ENCODE measurements at regions not wholly inside any gene's neighbourhood (a gene's known extent, or its start where the extent isn't known, plus 50 kb on each side); places are given as distances from the start of the nearest gene placed in this dataset.
A peak's percentile ranks its signal among the peaks of the same experiment; 100 is the strongest.

GRCh38 chr15:95247071-95247984 is 1016.0 kb downstream of the MCTP2 start:
- Mint-ChIP-seq H3K4me3 (no peak overlapping the region), H3K27ac (no peak overlapping the region)

DNA sequence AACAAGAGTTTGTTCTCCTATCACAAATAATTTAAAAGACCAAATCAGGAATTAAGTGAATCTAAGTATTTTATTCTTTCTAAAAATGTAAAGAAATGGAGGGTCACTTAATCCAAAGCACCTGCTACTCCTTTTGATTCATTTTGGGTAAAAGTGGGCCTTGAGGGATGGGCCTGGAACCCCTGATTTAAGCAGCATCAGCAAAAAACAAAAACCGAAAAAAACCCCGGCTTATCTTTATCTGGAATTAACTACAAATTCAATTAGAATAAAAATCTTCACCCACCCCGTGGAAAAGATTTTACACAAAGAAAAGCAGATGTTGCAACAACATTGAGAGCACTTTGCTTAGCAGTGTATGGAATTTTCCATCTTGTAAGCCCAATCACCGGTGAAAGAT is 1018.2 kb downstream of the MCTP2 start:
- Mint-ChIP-seq H3K4me3 (no peak overlapping the region), H3K9me3 (no peaks in the 10 kb centered on the region), H3K4me1 (no peaks in the 10 kb centered on the region), H3K36me3 (no peaks in the 10 kb centered on the region), H3K27ac (no peak overlapping the region), H3K27me3 (ENCODE audit: low read depth in 3 of 3) (peaks cover 6 to 16% (median 8%) of the 10 kb centered on the region in 3 donors)
- DNase-seq, result no peak

More at GRCh38 chr15:95247071-95247984, 1016.0 kb downstream of the MCTP2 start:
- DNase-seq, result no peak
- Mint-ChIP-seq H3K36me3 (no peaks in the 10 kb centered on the region), H3K27me3 (ENCODE audit: low read depth in 3 of 3) (peaks cover 6 to 11% (median 6%) of the 10 kb centered on the region in 3 donors), H3K4me1 (no peaks in the 10 kb centered on the region), H3K9me3 (no peaks in the 10 kb centered on the region)

GRCh38 chr15:95252404-95252803 is 1021.0 kb downstream of the MCTP2 start:
- Mint-ChIP-seq H3K36me3 (no peaks in the 10 kb centered on the region), H3K27me3 (ENCODE audit: low read depth in 3 of 3) (peaks cover 6 to 21% (median 10%) of the 10 kb centered on the region in 3 donors), H3K9me3 (no peaks in the 10 kb centered on the region), H3K4me3 (no peak overlapping the region), H3K27ac (no peak overlapping the region), H3K4me1 (no peaks in the 10 kb centered on the region)
- DNase-seq, result no peak

DNA sequence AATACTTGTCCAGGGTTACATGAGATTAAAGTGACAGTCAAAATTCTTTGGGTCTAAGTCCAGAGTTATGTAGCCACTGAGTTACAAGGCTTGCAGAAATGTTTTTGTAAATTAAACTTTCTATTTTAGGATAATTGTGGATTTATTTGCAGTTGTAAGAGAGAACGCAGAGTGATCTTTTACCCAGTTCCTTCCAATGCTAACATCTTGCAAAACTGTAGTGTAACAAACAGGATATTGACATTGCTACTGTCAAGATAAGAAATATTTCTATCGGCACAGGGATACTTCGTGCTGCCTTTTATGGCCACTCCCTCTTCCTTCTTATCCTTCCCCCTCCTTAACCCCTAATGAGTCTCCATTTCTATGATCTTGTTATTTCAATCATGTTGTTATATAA is 1022.9 kb downstream of the MCTP2 start:
- H3K36me3 Mint-ChIP-seq, result no peaks in the 10 kb centered on the region
- no peaks in the 10 kb centered on the region for H3K4me1 Mint-ChIP-seq
- no peak for DNase-seq
- H3K27me3 Mint-ChIP-seq (ENCODE audit: low read depth in 3 of 3), result peaks cover 8 to 24% (median 8%) of the 10 kb centered on the region in 3 donors
- no peak overlapping the region for H3K4me3 Mint-ChIP-seq
- no peak overlapping the region for H3K27ac Mint-ChIP-seq
- H3K9me3 Mint-ChIP-seq, result no peaks in the 10 kb centered on the region

DNA sequence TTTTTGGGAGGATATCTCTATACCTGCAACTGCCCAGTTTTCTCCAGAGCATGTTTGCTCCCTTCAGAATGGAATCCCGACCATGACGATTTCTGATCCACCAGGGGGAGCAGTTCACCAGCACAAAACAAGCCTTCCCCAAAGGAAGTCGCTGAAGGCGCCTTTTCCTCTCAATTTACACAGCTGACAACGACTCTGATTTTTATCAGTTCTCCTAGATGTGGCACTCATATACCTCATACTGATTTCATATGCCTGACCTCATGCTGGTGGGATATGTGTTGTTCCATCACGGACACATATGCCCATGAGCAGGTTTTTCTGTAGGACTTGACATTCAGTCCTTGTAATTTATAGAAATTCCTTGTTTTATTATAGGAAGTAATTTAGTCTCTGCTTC is 1028.2 kb downstream of the MCTP2 start:
- peaks cover 6 to 14% (median 10%) of the 10 kb centered on the region in 3 donors for H3K27me3 Mint-ChIP-seq (ENCODE audit: low read depth in 3 of 3)
- H3K4me3 Mint-ChIP-seq, result no peak overlapping the region
- H3K4me1 Mint-ChIP-seq, result peaks cover 5 to 7% of the 10 kb centered on the region in 2 donors
- no peaks in the 10 kb centered on the region for H3K36me3 Mint-ChIP-seq
- no peaks in the 10 kb centered on the region for H3K9me3 Mint-ChIP-seq
- H3K27ac Mint-ChIP-seq, result no peak overlapping the region
- peak; percentile 43 to 55 (median 53) for DNase-seq

GRCh38 chr15:95259965-95260364 is 1028.6 kb downstream of the MCTP2 start:
- H3K27ac Mint-ChIP-seq, result no peak overlapping the region
- H3K4me3 Mint-ChIP-seq, result no peak overlapping the region
- H3K4me1 Mint-ChIP-seq, result peaks cover 5 to 7% of the 10 kb centered on the region in 2 donors
- peaks cover 5 to 14% (median 7%) of the 10 kb centered on the region in 3 donors for H3K27me3 Mint-ChIP-seq (ENCODE audit: low read depth in 3 of 3)
- DNase-seq, result no peak
- no peaks in the 10 kb centered on the region for H3K9me3 Mint-ChIP-seq
- no peaks in the 10 kb centered on the region for H3K36me3 Mint-ChIP-seq

DNA sequence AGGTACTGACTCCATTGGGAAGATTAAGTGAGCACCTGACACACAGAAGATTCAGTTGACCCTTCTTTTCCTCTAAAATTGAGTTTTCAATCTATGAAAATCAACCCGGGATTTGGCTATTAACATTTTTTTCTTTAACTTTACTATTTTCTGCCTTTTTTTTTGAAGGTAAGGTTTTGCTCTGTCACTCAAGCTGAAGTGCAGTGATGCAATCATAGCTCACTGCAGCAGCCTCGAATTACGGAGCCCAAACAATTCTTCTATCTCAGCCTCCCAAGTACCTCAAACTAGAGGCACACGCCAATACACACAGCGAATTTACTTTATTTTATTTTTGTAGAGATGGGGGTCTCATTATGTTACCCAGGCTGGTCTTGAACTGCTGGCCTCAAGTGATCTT is 1029.5 kb downstream of the MCTP2 start:
- no peaks in the 10 kb centered on the region for H3K36me3 Mint-ChIP-seq
- DNase-seq, result no peak
- no peak overlapping the region for H3K4me3 Mint-ChIP-seq
- H3K27ac Mint-ChIP-seq, result no peak overlapping the region
- peaks cover 5 to 14% (median 6%) of the 10 kb centered on the region in 3 donors for H3K27me3 Mint-ChIP-seq (ENCODE audit: low read depth in 3 of 3)
- H3K9me3 Mint-ChIP-seq, result no peaks in the 10 kb centered on the region
- peaks cover 5 to 7% of the 10 kb centered on the region in 2 donors for H3K4me1 Mint-ChIP-seq

GRCh38 chr15:95261546-95261945 is 1030.2 kb downstream of the MCTP2 start:
- Mint-ChIP-seq H3K4me1 (peaks cover 5 to 7% of the 10 kb centered on the region in 2 donors), H3K4me3 (no peak overlapping the region), H3K27me3 (ENCODE audit: low read depth in 3 of 3) (peaks cover 4 to 14% (median 5%) of the 10 kb centered on the region in 3 donors), H3K9me3 (no peaks in the 10 kb centered on the region), H3K27ac (no peak overlapping the region), H3K36me3 (no peaks in the 10 kb centered on the region)
- no peak for DNase-seq

GRCh38 chr15:95261968-95262367 is 1030.6 kb downstream of the MCTP2 start:
- H3K4me1 Mint-ChIP-seq, result peaks cover 5 to 7% of the 10 kb centered on the region in 2 donors
- no peak for DNase-seq
- H3K36me3 Mint-ChIP-seq, result no peaks in the 10 kb centered on the region
- peaks cover 4 to 13% (median 5%) of the 10 kb centered on the region in 3 donors for H3K27me3 Mint-ChIP-seq (ENCODE audit: low read depth in 3 of 3)
- no peak overlapping the region for H3K27ac Mint-ChIP-seq
- H3K9me3 Mint-ChIP-seq, result no peaks in the 10 kb centered on the region
- H3K4me3 Mint-ChIP-seq, result no peak overlapping the region

DNA sequence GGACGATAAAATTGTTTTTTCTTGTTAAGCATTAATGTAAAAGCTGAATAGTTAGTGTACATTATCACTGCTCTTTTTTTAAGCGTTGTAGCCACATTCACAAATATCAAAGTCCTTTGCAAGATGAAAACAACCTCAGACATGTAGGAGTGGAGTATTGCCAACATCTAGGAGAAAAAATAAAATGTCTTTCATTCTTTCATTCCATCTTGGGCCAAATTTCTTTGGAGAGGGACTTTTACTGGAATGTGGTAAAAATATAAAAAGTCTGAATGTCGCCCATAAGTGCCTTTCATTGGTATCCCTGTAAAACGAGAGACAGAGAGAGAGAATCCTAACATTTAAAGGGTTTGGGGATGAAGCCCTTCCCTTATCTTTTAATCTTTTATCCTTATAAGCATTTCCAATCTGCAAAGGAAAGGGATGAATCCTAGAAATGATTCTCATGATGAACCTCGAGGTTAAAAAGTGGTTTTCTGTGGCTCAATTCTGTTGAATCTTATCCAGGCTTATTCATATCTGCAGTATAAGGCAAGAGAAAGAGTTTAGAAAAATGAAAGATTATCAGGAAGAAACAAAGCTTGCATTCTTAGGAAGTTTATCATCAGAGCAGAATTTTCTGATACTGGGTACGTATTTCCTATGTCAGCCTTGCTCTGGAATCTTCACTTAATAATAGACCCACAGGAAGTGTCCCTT is 1031.7 kb downstream of the MCTP2 start:
- Mint-ChIP-seq H3K4me1 (peaks cover 5 to 7% of the 10 kb centered on the region in 2 donors), H3K27ac (no peak overlapping the region), H3K36me3 (no peaks in the 10 kb centered on the region), H3K9me3 (peaks cover 0 to 2% (median 0%) of the 10 kb centered on the region in 6 donors), H3K4me3 (no peak overlapping the region), H3K27me3 (ENCODE audit: low read depth in 3 of 3) (peaks cover 5 to 11% (median 6%) of the 10 kb centered on the region in 3 donors)
- no peak for DNase-seq

- DNase-seq, result no peak
- no peak overlapping the region for H3K4me3 Mint-ChIP-seq
- H3K4me1 Mint-ChIP-seq, result peaks cover 5 to 7% of the 10 kb centered on the region in 2 donors
- H3K27me3 Mint-ChIP-seq (ENCODE audit: low read depth in 3 of 3), result peaks cover 5 to 10% (median 6%) of the 10 kb centered on the region in 3 donors
- H3K36me3 Mint-ChIP-seq, result no peaks in the 10 kb centered on the region
- H3K9me3 Mint-ChIP-seq, result peaks cover 0 to 2% (median 0%) of the 10 kb centered on the region in 6 donors
- no peak overlapping the region for H3K27ac Mint-ChIP-seq
Measured at GRCh38 chr15:95263751-95264150, 1032.4 kb downstream of the MCTP2 start.

GRCh38 chr15:95265419-95265997 is 1034.1 kb downstream of the MCTP2 start:
- Mint-ChIP-seq H3K4me3 (no peak overlapping the region), H3K4me1 (no peaks in the 10 kb centered on the region), H3K27me3 (ENCODE audit: low read depth in 3 of 3) (peaks cover 3 to 13% (median 7%) of the 10 kb centered on the region in 3 donors), H3K9me3 (peaks cover 0 to 2% (median 0%) of the 10 kb centered on the region in 6 donors), H3K27ac (no peak overlapping the region), H3K36me3 (no peaks in the 10 kb centered on the region)
- no peak for DNase-seq

DNA sequence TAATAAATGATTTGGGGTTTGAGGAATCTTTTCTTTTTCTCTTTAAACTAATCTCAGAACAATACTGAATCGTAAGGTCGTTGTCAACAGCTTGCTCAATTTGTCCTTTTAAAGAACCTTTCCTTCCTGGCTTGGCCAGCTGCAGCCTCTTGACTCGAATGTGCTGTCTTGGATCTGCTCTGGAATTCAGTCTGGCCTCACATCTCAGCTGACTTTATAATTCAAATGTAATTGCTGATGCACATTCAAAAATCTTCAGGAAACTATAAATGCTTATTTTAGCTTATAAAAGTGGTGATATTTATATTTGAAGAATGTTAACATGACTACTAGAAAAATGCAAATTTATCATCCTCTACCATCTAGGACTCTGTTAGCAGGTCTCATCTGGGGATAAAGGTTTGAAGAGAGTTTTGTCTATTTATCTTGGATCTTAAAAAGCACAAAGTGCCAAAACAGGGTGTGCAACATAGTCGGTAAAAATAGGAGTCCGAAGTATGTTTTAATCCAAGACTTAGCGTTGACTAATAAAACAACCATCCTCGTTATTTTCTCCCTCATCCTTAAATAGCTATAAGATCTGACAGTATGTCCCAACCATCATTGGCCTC is 1035.2 kb downstream of the MCTP2 start:
- DNase-seq, result no peak
- Mint-ChIP-seq H3K27me3 (ENCODE audit: low read depth in 3 of 3) (peaks cover 0 to 9% (median 7%) of the 10 kb centered on the region in 3 donors), H3K4me3 (no peak overlapping the region)

More for the DNA sequence above, 1035.2 kb downstream of the MCTP2 start:
- Mint-ChIP-seq H3K9me3 (peaks cover 0 to 2% (median 0%) of the 10 kb centered on the region in 6 donors), H3K36me3 (no peaks in the 10 kb centered on the region), H3K4me1 (no peaks in the 10 kb centered on the region), H3K27ac (no peak overlapping the region)

Data from immature natural killer cell (primary cell).